GM12865 (cell line): ENCODE measurements at regions not wholly inside any gene's neighbourhood (a gene's known extent, or its start where the extent isn't known, plus 50 kb on each side); places are given as distances from the start of the nearest gene placed in this dataset.

Experiments used
- DNase-seq: peaks from one replicate; pipeline ENCODE4 v3.0.0; 2010; ENCODE audit warnings: low read depth
- H3K4me3 ChIP-seq: 2 replicates; pipeline ENCODE4 v1.5.1; 2011; ENCODE audit warnings: mild to moderate bottlenecking, low read depth, low read length, control low read depth
- CTCF ChIP-seq: IDR thresholded peaks from 2 replicates; pipeline ENCODE4 v1.5.1; 2011; ENCODE audit warnings: low read length, control low read depth, low read depth, inconsistent platforms; ENCODE audit not compliant: insufficient read depth; ENCODE audit errors: missing control alignments

- no peak for DNase-seq
- H3K4me3 ChIP-seq = no peak overlapping the region
- no peak for TF ChIP-seq CTCF
Observed at GRCh38 chr18:38923126-38923525, 1357.5 kb upstream of the CELF4 start.

- no peak for DNase-seq
- TF ChIP-seq CTCF = no peak
- H3K4me3 ChIP-seq = no peak overlapping the region
Observed at GRCh38 chr18:38909972-38910371, 1344.4 kb upstream of the CELF4 start.

- H3K4me3 ChIP-seq = no peak overlapping the region
- no peak for DNase-seq
- no peak for TF ChIP-seq CTCF
Observed at GRCh38 chr18:38902796-38903195, 1337.2 kb upstream of the CELF4 start.

- DNase-seq = no peak
- no peak overlapping the region for H3K4me3 ChIP-seq
- no peak for TF ChIP-seq CTCF
Observed at GRCh38 chr18:38900445-38900844, 1334.8 kb upstream of the CELF4 start.

- H3K4me3 ChIP-seq = no peak overlapping the region
- TF ChIP-seq CTCF = no peak
- no peak for DNase-seq
Observed at GRCh38 chr18:38900031-38900430, 1334.4 kb upstream of the CELF4 start.

GRCh38 chr18:38899252-38899651 lies 1333.7 kb upstream of the CELF4 start:
- no peak overlapping the region for H3K4me3 ChIP-seq
- no peak for TF ChIP-seq CTCF
- DNase-seq = no peak

GRCh38 chr18:38898167-38898566 lies 1332.6 kb upstream of the CELF4 start:
- no peak for DNase-seq

More at GRCh38 chr18:38898167-38898566, 1332.6 kb upstream of the CELF4 start:
- no peak overlapping the region for H3K4me3 ChIP-seq
- TF ChIP-seq CTCF = no peak
